Fibroblast of lung (primary cell): ENCODE measurements at regions not wholly inside any gene's neighbourhood (a gene's known extent, or its start where the extent isn't known, plus 50 kb on each side); places are given as distances from the start of the nearest gene placed in this dataset.

Experiments used
- DNase-seq, 2 donors: peaks; one replicate each; pipeline versions ENCODE4 v3.0.0 to v3.0.0-alpha.2; 2010; ENCODE audit warnings: low read depth in 2 of 2
- H2AFZ ChIP-seq: 2 replicates; pipeline ENCODE4 v1.5.1; 2012; ENCODE audit warnings: low read length, control low read depth, inconsistent platforms
- H3K27ac ChIP-seq: 2 replicates; pipeline ENCODE4 v1.5.1; 2011; ENCODE audit warnings: low read length, control low read depth; ENCODE audit not compliant: insufficient read depth
- H3K27me3 ChIP-seq: 2 replicates; pipeline ENCODE4 v1.5.1; 2011; ENCODE audit warnings: mild to moderate bottlenecking, low read length; ENCODE audit not compliant: control insufficient read depth, insufficient read depth
- H3K36me3 ChIP-seq: 2 replicates; pipeline ENCODE4 v1.5.1; 2011; ENCODE audit warnings: low read length; ENCODE audit not compliant: control insufficient read depth, insufficient read depth
- H3K4me1 ChIP-seq: 2 replicates; pipeline ENCODE4 v1.5.1; 2011; ENCODE audit warnings: low read length; ENCODE audit not compliant: control insufficient read depth, insufficient read depth; ENCODE audit errors: extremely low read depth
- H3K4me2 ChIP-seq: 2 replicates; pipeline ENCODE4 v1.5.1; 2011; ENCODE audit warnings: low read length, control low read depth; ENCODE audit not compliant: insufficient read depth; ENCODE audit errors: extremely low read depth
- H3K4me3 ChIP-seq, 4 experiments: fragments of 200-600 bp in 1 of 4; sonication (generic) in 1 of 4; replicated peaks in 1 of 4; 2 replicates each; pipeline ENCODE4 v1.5.1; 2011 to 2016; ENCODE audit warnings: low read length in 4 of 4, low read depth in 3 of 4, mild to moderate bottlenecking in 3 of 4, control low read depth in 2 of 4, inconsistent platforms in 1 of 4, mixed read lengths in 1 of 4; ENCODE audit not compliant: insufficient read depth in 1 of 4; ENCODE audit errors: control extremely low read depth in 1 of 4
- H3K79me2 ChIP-seq: 2 replicates; pipeline ENCODE4 v1.5.1; 2012; ENCODE audit warnings: mild to moderate bottlenecking, low read length, inconsistent platforms; ENCODE audit not compliant: control insufficient read depth, insufficient read depth
- H3K9ac ChIP-seq: 2 replicates; pipeline ENCODE4 v1.5.1; 2011; ENCODE audit warnings: mild to moderate bottlenecking, low read length, control low read depth; ENCODE audit not compliant: insufficient read depth
- H3K9me3 ChIP-seq: 2 replicates; pipeline ENCODE4 v1.5.1; 2012; ENCODE audit warnings: low read depth, low read length; ENCODE audit not compliant: control insufficient read depth, insufficient read depth
- H4K20me1 ChIP-seq: 2 replicates; pipeline ENCODE4 v1.5.1; 2011; ENCODE audit warnings: low read length; ENCODE audit not compliant: control insufficient read depth, insufficient read depth; ENCODE audit errors: extremely low read depth
- CTCF ChIP-seq, 2 donors: IDR thresholded peaks in 1 of 2; conservative IDR thresholded peaks in 1 of 2; 1 replicate in 1 of 2; 2 replicates in 1 of 2; pipeline ENCODE4 v1.5.1; 2011 to 2012; ENCODE audit warnings: low read length in 2 of 2, control low read depth in 1 of 2, inconsistent platforms in 1 of 2, low read depth in 1 of 2, mild to moderate bottlenecking in 1 of 2
- EZH2 ChIP-seq: IDR thresholded peaks from 2 replicates; pipeline ENCODE4 v1.5.1; 2012; ENCODE audit warnings: low read length, control low read depth, mild to moderate bottlenecking; ENCODE audit errors: missing control alignments

GRCh38 chr18:41602034-41602433 lies 353.0 kb upstream of the PIK3C3 start:
- Histone ChIP-seq H3K4me1 (no peaks in the 10 kb centered on the region), H3K27ac (no peak overlapping the region)
- no peak for TF ChIP-seq EZH2
- TF ChIP-seq CTCF (conservative IDR thresholded peaks at IDR 0.05 in 1 of 2, IDR thresholded peaks at IDR 0.05 in 1 of 2; ENCODE audit: low read depth in 1 of 2, low read length in 2 of 2), result no peak

GRCh38 chr18:41600693-41601391 lies 354.2 kb upstream of the PIK3C3 start:
- Histone ChIP-seq H3K4me1 (no peaks in the 10 kb centered on the region), H3K27me3 (no peaks in the 10 kb centered on the region), H3K36me3 (no peaks in the 10 kb centered on the region), H3K4me2 (no peak overlapping the region), H3K9me3 (no peaks in the 10 kb centered on the region), H3K9ac (no peak overlapping the region), H2AFZ (no peak overlapping the region), H4K20me1 (no peaks in the 10 kb centered on the region), H3K4me3 (no peak overlapping the region), H3K27ac (no peak overlapping the region), H3K79me2 (no peaks in the 10 kb centered on the region)
- no peak for TF ChIP-seq EZH2
- TF ChIP-seq CTCF (conservative IDR thresholded peaks at IDR 0.05 in 1 of 2, IDR thresholded peaks at IDR 0.05 in 1 of 2; ENCODE audit: low read depth in 1 of 2, low read length in 2 of 2), result no peak
- no peak for DNase-seq

More at GRCh38 chr18:41602034-41602433, 353.0 kb upstream of the PIK3C3 start:
- no peak overlapping the region for H3K4me2 ChIP-seq
- H3K79me2 ChIP-seq, result no peaks in the 10 kb centered on the region
- no peak overlapping the region for H3K9ac ChIP-seq
- H3K36me3 ChIP-seq, result no peaks in the 10 kb centered on the region
- H4K20me1 ChIP-seq, result no peaks in the 10 kb centered on the region
- no peak overlapping the region for H3K4me3 ChIP-seq
- no peaks in the 10 kb centered on the region for H3K9me3 ChIP-seq
- no peak overlapping the region for H2AFZ ChIP-seq
- DNase-seq, result no peak
- no peaks in the 10 kb centered on the region for H3K27me3 ChIP-seq

GRCh38 chr18:41599466-41599865 lies 355.6 kb upstream of the PIK3C3 start:
- Histone ChIP-seq H3K4me2 (no peak overlapping the region), H3K9me3 (no peaks in the 10 kb centered on the region), H3K27me3 (no peaks in the 10 kb centered on the region), H4K20me1 (no peaks in the 10 kb centered on the region), H3K36me3 (no peaks in the 10 kb centered on the region), H3K79me2 (no peaks in the 10 kb centered on the region), H3K4me3 (no peak overlapping the region), H3K4me1 (no peaks in the 10 kb centered on the region), H3K27ac (no peak overlapping the region), H2AFZ (no peak overlapping the region), H3K9ac (no peak overlapping the region)
- TF ChIP-seq CTCF (conservative IDR thresholded peaks at IDR 0.05 in 1 of 2, IDR thresholded peaks at IDR 0.05 in 1 of 2; ENCODE audit: low read depth in 1 of 2, low read length in 2 of 2) (no peak), EZH2 (no peak)
- no peak for DNase-seq
